ENCODE measurements at regions not wholly inside any gene's neighbourhood (a gene's known extent, or its start where the extent isn't known, plus 50 kb on each side); places are given as distances from the start of the nearest gene placed in this dataset.

DNA sequence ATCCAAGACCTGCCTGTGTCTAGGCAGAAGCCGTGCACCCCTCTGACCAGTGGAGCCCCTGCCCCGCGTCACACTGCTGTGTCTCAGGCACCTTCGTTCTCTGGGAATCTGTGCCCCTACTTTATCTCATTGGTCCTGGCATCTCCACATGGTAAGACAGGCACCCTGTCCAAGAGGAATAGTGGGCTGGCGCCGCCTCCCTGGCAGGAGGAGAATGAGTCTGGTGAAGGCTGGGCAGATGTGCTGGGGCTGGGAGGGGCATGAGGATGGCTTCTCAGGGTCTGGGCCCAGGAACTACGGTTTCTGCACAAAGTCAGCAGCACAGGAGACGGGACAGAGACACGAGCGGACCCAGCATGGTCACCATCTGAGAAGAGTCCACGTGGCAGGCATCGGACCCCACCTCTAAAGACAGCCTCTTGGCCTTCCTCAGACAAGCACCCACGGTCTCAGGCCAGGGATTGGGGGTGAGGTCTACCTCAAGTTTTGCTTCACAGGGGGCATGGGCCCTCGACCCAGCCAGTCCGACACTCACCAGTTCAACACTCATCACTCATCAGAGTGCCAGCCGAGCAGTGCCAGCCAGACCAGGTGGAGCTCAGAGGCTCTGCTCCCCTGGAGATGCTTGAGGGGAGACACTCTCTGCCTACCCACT is 306.7 kb downstream of the ADGRD1 start:
- no peaks in the 10 kb centered on the region for H3K9me3 ChIP-seq (replicated peaks; ENCODE audit: control insufficient read depth, insufficient read depth, low read depth, low read length)
- BruUV-seq (replicated peaks), result no TSS peak
- no peaks in the 10 kb centered on the region for H4K20me1 ChIP-seq (replicated peaks; ENCODE audit: control insufficient read depth, insufficient read depth, low read length)
- no peak overlapping the region for H3K9ac ChIP-seq (ENCODE audit: insufficient read depth in 1 of 2, low read depth in 2 of 2, low read length in 2 of 2)
- 39% methylated on average over 16 of the region's 16 CpGs for WGBS (ENCODE audit: insufficient coverage, low coverage, missing lambda C conversion rate)
- H3K9me1 ChIP-seq (ENCODE audit: control insufficient read depth, insufficient read depth, low read length), result no peaks in the 10 kb centered on the region
- POLR2A ChIA-PET, result interaction anchor here (0.6 kb wide), 1 partner anchor 1538 kb away, joined by 4 read pairs; no protein-coding TSS in a partner anchor
- ATAC-seq (no peak), FAIRE-seq (no peak), DNase-seq (ENCODE audit: extremely low read depth in 1 of 4, low spot score in 3 of 4) (no peak)
- CTCF ChIA-PET (ENCODE audit: low intra/inter-chr PET ratio), result no interaction called here
- no peaks in the 10 kb centered on the region for H3K79me2 ChIP-seq (ENCODE audit: control insufficient read depth, insufficient read depth, low read length)
- H3K4me3 ChIP-seq, result no peak overlapping the region
- H3K27ac ChIP-seq (ENCODE audit: extremely low read depth, low read depth, low read length), result no peak overlapping the region
- intact Hi-C loops (cut with micrococcal nuclease) (no loop called here), in situ Hi-C loops (cut with MboI) (no loop called here)
- H3K4me1 ChIP-seq (replicated peaks in 1 of 2; ENCODE audit: control insufficient read depth in 2 of 2, insufficient read depth in 2 of 2, low read length in 2 of 2), result peaks cover 3 to 14% of the 10 kb centered on the region in 2 experiments; a peak in 3 of 5 replicates
- no peak overlapping the region for H2AFZ ChIP-seq (ENCODE audit: low read depth, low read length)
- TF ChIP-seq GABPB1 (CRISPR knock-in tag; IDR thresholded peaks at IDR 0.05) (no peak), MCM3 (IDR thresholded peaks at IDR 0.05) (no peak), ZNF239 (CRISPR knock-in tag; IDR thresholded peaks at IDR 0.05) (no peak)
- no peak overlapping the region for H3K4me2 ChIP-seq (ENCODE audit: insufficient read depth, low read length)
- H3K27me3 ChIP-seq (ENCODE audit: control insufficient read depth in 2 of 2, insufficient read depth in 2 of 2, low read length in 2 of 2), result peaks cover 0 to 14% of the 10 kb centered on the region in 2 experiments; a peak in 1 of 5 replicates
- no peaks in the 10 kb centered on the region for H3K36me3 ChIP-seq (ENCODE audit: control insufficient read depth, insufficient read depth, low read length)

DNA sequence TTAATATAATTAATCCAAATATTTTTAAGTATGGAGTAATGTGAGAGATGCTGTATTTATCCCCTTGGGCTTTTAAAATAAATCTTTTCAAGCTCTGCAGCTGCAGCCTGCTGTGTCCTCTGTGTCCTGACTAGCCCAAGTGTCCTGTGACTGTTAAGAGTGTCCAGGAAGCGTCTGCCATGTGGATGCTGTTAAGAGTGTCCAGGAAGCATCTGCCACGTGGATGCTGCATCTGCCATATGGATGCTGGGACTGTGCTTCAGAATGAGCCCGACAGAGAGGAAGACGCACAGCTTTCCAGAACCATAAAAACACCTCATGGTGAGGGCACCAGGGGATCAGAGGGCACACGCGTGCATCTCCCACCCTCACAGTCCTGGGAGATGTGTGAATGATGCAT is 307.2 kb downstream of the ADGRD1 start:
- intact Hi-C loops (cut with micrococcal nuclease), result no loop called here
- no peak for DNase-seq (ENCODE audit: extremely low read depth in 1 of 4, low spot score in 3 of 4)
- POLR2A ChIA-PET, result interaction anchor here (0.6 to 0.7 kb wide), 2 partner anchors 21 to 1537 kb away, joined by 3 to 4 read pairs; no protein-coding TSS in a partner anchor
- 55% methylated on average over 6 of the region's 6 CpGs for WGBS (ENCODE audit: insufficient coverage, low coverage, missing lambda C conversion rate)
- peaks cover 3 to 14% of the 10 kb centered on the region in 2 experiments; a peak in 3 of 5 replicates for H3K4me1 ChIP-seq (replicated peaks in 1 of 2; ENCODE audit: control insufficient read depth in 2 of 2, insufficient read depth in 2 of 2, low read length in 2 of 2)
- no peaks in the 10 kb centered on the region for H4K20me1 ChIP-seq (replicated peaks; ENCODE audit: control insufficient read depth, insufficient read depth, low read length)
- H3K36me3 ChIP-seq (ENCODE audit: control insufficient read depth, insufficient read depth, low read length), result no peaks in the 10 kb centered on the region
- no peaks in the 10 kb centered on the region for H3K79me2 ChIP-seq (ENCODE audit: control insufficient read depth, insufficient read depth, low read length)
- H3K9ac ChIP-seq (ENCODE audit: insufficient read depth in 1 of 2, low read depth in 2 of 2, low read length in 2 of 2), result no peak overlapping the region
- H2AFZ ChIP-seq (ENCODE audit: low read depth, low read length), result 0 out of 2 replicates have a peak overlapping the region, but pooled peaks have one; percentile 19
- FAIRE-seq, result no peak
- H3K4me3 ChIP-seq, result no peak overlapping the region
- CTCF ChIA-PET (ENCODE audit: low intra/inter-chr PET ratio), result no interaction called here
- H3K4me2 ChIP-seq (ENCODE audit: insufficient read depth, low read length), result no peak overlapping the region
- ATAC-seq, result no peak
- no peaks in the 10 kb centered on the region for H3K9me3 ChIP-seq (replicated peaks; ENCODE audit: control insufficient read depth, insufficient read depth, low read depth, low read length)
- no peak overlapping the region for H3K27ac ChIP-seq (ENCODE audit: extremely low read depth, low read depth, low read length)
- TF ChIP-seq POLR2H (tag; IDR thresholded peaks at IDR 0.05; ENCODE audit: low read depth) (no peak), ZNF175 (CRISPR knock-in tag; IDR thresholded peaks at IDR 0.05; ENCODE audit: low read depth) (no peak), ZNF239 (CRISPR knock-in tag; IDR thresholded peaks at IDR 0.05) (no peak), HCFC1 (IDR thresholded peaks at IDR 0.05; ENCODE audit: low read depth, low read length) (no peak), ZNF134 (CRISPR knock-in tag; conservative IDR thresholded peaks at IDR 0.05) (no peak), ZNF766 (CRISPR knock-in tag; conservative IDR thresholded peaks at IDR 0.05) (no peak), KLF6 (CRISPR knock-in tag; IDR thresholded peaks at IDR 0.05; ENCODE audit: borderline replicate concordance) (no peak), HSF4 (CRISPR knock-in tag; IDR thresholded peaks at IDR 0.05; ENCODE audit: borderline replicate concordance) (no peak)
- TF ChIP-seq, protein P1, sequence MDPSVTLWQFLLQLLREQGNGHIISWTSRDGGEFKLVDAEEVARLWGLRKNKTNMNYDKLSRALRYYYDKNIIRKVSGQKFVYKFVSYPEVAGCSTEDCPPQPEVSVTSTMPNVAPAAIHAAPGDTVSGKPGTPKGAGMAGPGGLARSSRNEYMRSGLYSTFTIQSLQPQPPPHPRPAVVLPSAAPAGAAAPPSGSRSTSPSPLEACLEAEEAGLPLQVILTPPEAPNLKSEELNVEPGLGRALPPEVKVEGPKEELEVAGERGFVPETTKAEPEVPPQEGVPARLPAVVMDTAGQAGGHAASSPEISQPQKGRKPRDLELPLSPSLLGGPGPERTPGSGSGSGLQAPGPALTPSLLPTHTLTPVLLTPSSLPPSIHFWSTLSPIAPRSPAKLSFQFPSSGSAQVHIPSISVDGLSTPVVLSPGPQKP (CRISPR knock-in tag; IDR thresholded peaks at IDR 0.05), result no peak
- in situ Hi-C loops (cut with MboI), result no loop called here
- BruUV-seq (replicated peaks), result no TSS peak
- peaks cover 0 to 11% of the 10 kb centered on the region in 2 experiments; a peak in 1 of 5 replicates for H3K27me3 ChIP-seq (ENCODE audit: control insufficient read depth in 2 of 2, insufficient read depth in 2 of 2, low read length in 2 of 2)
- no peaks in the 10 kb centered on the region for H3K9me1 ChIP-seq (ENCODE audit: control insufficient read depth, insufficient read depth, low read length)
